UCSD-AML1 (cell line): ENCODE measurements at regions not wholly inside any gene's neighbourhood (a gene's known extent, or its start where the extent isn't known, plus 50 kb on each side); places are given as distances from the start of the nearest gene placed in this dataset.
A peak's percentile ranks its signal among the peaks of the same experiment; 100 is the strongest.

Experiments used
- DNase-seq: peaks from one replicate; lab custom pipeline; 2025; ENCODE audit not compliant: unreplicated experiment; lab: John Stamatoyannopoulos, UW

DNA sequence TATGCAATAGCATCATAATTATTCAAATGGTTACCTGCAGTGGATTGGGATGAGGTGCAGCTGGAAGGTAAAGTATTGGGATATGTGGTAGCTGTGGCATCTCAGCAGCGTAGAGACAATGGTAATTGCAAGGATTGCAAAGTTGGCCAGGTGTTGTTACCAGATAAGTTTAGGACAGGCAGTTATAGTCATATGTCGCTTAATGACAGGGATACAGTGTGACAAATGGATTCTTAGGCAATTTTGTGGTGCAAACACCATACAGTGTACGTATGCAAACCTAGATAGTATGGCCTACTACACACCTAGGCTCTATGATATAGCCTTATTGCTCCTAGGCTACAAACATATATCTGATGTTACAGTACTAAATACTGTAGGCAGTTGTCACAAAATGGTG, 163.5 kb upstream of the LYZL2 start:
- no peak for DNase-seq

DNA sequence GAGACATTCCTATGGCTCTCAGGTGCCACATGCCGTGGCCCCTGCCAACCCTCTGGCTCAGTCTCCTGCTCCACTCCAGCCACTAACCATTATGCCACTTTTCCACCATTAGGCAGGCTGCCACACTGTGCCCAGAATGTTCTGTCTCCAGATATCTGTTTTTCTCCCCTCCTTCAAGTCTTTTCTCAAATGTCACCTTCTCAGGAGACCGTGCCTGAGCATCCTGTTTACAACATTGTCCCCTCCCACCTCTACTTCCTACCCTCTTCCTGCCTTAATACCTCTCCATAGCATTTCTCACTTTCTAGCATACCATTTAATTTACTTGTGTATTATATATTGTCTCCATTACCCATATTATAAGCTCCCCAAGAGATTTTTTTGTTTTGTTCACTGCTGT, 162.5 kb upstream of the LYZL2 start:
- no peak for DNase-seq

DNA sequence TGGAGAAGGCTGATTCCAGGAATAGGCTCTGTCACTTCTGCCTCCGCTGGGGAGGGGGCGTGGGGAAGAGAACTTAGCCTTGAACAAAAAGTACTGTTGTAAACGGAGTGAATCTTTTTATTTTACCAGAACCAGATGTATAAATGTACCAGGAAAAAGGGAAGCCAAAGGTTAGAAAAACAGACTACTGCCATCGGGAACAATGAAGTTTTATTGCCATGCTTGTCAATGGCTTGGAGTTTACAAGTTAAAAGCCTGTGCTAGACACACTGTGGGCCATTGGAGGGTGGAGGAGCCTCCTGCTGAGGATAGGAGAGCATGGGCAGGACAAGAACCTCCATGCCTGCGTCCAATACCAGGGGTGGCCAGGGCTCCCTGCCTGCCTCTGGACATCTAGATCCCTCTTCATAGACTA, 161.7 kb upstream of the LYZL2 start:
- no peak for DNase-seq

DNA sequence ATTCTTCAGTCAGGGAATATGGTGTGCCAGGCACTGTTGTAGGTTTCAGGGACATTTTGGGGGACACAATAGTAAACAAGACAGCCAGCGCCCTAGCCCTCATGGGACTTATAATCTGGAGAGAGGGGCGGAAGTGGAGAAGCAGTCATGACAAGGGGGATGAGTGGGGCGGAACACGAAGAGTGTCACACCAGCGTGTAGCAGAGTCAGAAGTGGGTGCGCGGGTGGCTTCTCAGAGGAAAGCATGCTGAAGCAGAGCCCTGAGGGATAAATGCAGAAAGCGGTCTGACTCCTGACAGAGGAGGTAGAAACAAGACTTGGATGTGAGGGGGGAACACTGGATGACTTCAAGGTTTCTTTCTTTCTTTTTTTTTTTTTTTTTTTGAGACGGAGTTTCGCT, 160.3 kb upstream of the LYZL2 start:
- DNase-seq = no peak

DNA sequence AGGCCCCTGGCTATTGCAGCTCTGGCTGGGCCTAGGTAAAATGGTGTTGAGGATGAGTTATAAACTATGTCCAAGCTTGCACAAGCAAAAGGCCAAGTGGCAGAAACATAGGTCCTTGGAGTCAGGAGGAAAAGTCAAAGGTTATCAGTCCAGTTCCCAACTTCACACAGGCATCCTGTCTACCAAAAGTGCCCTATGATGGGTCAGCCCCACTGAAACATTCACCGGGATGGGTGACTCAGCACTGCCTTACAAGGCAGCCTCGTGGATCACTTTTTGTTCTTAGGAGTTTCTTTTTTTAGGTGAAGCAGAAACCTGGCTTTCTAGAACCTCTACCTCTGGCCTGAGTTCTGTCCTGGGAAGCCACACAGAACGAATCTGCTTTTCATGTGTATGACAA, 158.8 kb upstream of the LYZL2 start:
- no peak for DNase-seq

DNA sequence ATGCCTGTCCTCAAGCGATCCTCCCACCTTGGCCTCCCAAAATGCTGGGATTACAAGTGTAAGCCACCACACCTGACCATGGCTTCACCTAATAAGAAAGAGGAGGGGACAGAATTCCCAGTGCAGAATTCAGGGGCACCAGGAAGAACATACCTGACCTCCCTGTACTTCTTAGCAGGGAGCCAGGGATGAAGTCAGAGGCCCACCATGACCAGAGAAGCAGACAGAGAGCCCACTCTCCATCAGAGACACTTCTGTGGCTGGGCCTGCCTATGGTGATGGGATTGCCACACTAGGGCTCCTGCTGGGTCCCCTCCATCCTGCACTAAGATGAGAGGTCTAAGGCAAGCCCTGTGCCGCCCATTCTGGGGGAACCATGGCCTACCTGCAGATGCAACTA, 157.4 kb upstream of the LYZL2 start:
- no peak for DNase-seq

DNA sequence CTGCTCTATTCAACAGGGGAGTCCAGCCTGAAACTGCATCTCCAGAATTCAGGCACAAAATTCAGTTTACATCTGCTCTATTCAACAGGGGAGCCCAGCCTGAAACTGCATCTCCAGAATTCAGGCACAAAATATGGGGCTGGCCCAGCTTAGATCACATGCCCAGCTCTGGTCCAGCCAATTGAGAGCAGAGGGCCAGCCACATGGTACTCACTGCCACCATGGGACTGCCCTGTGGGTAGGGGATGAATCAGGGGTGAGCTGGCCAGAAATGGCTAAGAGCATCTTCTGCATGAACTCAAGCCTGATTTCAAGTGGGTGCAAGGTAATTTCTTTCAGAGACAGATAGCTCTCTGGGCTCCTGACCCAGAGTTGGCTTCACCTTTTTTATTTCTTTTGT, 156.6 kb upstream of the LYZL2 start:
- DNase-seq = no peak

DNA sequence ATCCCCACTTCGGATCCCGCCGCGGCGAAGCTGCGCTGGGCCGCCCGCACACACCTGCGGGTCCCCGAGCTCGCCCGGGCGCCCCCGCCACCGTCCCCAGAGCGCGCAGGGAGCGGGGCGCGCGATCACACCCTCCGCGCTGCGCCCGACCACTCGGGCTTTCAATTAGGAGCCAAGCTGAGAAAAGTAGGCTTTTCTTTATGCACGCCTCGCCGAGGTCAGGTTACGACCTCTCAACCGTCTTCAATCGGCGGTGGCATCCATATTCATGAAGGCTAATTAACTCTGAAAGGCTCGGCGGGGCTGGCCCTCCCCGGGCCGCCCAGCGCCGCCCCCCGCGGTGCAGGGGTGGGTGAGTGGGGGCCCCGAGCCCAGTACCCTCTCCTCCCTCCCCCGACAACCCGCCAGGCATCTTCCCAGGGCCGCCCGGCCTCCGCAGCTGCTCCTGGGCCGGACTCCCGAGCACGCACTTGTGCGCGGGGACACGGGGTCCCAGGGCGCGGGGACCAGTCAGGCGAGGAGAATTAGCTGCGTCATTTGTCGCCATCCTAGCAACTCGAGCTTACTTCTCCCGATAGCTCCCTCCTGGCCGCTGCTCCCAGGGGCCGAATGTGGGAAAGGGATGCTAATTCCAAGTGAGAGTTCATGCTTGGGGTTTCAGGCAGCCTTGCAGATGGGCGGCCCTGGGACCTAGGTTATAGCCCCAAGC, 155.5 kb upstream of the LYZL2 start:
- DNase-seq = no peak

DNA sequence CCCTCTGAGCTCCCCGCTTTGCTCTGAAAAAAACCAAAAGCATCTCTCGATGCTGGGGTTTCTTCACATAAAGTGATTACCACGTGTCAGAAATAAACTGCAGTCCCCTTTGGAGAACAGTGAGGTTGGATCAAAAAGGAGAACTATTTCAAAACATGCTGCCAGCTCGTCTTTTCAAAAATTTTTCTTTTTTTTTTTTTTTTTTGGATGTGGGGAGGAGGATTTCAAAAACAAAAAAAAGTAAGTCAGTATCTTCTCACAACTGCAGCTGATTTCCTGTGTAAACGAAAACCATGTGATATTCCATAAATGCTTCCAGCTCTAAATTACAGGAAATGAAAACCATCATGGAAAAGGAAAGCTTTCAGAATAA, 155.0 kb upstream of the LYZL2 start:
- no peak for DNase-seq

DNA sequence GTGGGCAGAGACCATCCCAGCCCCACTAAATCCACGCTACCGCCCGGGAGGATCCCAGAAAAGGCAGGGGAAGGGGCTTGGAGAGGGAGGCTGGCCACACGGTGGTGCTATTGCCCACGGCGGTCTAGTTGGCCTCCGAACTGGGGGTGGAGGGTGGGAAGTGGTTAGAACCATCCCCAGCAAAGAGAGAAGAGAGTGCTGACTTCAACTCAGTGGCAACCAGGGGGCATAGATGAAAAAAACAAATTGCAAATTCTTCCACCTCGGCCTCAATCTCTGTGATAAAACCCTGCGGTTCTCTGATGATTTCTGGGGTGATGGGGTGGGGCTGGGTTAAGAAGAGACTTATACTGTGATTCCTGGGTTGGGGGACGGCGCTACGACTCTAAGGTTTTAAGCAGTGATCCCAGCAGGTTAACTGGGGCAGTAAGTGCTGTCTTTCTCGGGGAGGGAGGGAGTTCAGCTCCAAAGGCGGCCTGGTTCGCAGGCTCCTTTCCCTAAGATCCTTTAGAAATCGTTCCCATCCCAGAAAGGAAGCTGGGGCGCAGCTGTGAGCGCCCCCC, 154.5 kb upstream of the LYZL2 start:
- peak; percentile 75 for DNase-seq

DNA sequence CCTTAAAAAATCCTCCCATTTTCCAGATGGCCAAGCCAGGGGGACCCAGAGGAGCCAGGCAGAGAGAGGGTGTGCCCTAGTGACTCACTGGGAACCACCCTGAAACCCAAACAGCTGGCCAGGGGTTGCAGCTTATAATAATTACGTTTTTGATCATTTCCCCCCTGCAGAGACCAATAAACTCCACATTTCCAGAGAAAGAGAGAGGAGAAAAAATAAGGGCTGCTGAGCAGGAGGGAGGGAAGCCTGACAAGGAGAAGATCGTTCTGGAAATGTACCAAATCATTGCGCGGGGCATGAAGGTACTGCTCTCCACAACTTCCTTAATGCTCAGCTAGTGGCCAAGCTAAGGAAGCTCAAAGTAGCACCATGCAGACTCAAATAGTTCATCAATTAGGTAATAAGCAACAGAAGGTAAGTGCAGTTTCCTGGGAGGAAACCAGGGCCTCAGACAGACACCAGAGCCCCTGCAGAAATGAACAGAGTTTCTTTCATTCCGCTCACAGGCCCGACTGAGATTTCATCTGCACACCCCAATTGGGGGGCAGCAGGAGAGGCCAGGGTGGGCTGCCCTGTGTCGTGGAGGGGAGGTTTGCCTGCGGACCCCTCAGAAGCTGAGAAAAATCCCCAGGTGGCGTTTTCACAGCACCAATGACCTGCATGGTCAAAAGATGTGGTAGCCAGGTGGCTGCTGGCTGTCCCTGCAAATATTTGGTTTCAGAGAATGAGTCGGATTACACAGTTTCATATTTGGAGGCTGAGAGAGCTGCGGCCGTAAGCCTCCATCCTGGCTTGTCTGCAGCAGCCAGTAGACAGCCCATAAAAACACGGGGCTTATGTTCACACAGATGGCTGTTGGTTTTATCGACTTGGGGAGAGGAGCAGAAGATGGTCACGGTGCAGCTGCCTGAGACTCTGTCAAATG, 153.2 kb upstream of the LYZL2 start:
- peak; percentile 22 for DNase-seq

DNA sequence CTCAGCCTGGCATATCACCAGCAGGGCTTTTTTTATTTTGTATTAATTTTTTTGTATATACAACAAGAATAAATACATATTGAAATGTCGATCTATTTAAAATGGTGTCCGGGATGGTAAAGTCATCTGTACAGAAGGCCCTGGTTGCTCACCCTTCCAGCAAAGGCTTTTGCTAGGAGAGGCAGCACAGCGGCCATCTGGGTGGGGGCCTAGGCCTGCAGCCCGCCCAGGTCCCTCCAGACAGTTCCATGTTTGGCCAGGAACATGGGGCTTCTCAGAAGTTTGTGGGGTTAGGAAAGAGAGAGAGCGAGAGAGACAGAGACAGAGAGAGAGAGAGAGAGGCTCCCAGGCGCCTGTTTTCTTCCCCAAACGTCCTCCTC, 152.6 kb upstream of the LYZL2 start:
- no peak for DNase-seq

DNA sequence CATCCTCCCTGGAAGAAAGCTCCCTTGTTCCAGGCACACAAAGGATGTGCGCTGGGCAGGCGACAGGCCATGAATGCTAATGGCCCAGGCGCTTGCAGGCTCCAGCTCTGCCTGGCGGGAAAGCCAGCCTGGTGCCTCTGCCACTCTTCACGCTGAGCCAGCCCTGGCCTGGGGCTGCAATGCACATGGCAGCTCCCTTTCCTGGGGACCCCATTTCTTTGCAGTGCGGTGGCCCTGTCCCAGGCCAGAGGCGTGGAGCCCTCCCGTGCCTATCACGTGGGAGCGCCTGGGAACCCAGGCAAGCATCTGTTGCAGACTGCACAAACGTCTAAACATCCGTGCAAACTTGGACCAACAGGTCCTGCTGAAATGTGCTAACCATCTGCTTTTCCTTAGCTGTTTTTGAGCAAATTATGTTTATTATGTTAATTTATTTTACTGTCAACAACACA, 152.1 kb upstream of the LYZL2 start:
- DNase-seq = no peak

DNA sequence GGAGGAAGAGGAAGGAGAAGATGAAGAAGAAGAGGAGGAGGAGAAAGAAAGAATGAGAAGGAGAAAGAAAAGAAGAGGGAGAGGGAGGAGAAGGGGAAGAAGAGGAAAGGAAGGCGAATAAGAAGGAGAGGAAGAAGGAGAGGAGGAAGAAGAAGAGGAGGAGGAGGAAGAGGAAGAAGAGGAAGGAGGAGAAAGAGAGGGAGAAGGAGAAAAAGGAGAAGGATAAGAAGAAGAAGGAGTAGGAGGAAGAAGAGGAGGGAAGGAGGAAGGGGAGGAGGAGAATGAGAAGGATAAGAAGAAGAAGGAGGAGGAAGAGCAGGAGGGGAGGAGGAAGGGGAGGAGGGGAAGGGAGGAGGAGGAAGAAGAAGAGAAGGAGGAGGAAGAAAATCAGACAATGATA, 149.2 kb upstream of the LYZL2 start:
- no peak for DNase-seq

DNA sequence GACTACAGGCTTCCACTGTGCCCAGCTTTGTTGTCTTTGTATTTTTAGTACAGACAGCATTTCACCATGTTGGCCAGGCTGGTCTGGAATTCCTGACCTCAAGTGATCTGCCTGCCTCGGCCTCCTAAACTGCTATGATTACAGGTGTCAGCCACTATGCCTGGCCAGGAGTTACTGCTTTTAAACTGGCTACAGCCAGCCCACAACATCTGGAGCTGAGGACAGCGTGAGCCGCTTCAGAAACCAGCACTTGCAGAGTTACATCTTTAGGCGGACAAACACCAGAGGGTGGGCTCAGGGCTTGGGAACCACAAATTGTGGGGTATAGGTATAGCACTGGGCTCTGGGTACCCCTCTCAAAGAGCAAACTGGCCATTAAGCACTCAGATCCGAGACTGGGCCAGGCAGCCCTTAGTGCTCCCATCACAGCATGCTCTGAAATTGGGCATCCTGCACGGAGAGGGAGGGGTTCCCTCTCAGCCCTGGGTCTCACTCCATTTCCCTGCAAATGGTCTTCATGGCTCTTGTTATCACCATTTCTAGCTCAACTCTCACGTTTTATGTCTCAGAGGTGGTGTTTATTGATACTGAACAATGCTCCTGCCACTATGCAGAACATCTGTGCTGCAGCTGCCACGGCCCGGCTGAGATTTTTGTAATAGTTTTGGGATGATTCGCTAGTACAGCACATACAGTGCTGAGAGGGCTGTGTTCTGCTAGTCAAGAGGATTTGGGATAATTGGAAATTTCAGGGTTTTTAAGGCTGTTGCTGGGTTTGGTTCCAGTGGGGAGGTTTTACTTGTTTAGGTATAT, 146.4 kb upstream of the LYZL2 start:
- no peak for DNase-seq

DNA sequence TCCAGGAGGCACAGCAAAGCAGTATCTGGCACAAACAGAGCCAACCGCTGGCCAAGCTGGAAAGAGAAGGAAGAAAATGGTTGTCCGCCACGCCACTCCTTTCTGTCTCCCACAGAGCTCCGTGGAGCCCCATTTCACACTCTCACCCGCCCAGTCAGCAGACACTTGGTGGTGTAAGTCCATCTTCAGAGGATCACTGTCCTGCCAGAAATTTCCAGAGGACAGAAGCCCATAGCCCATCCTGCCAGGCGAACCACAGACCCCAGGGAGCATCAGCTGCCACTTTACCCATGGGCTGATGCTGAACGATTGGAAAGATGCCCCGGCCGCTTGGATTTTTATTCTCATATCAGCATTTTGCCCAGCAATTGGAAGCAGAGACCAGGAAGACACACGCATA, 144.7 kb upstream of the LYZL2 start:
- DNase-seq = no peak

DNA sequence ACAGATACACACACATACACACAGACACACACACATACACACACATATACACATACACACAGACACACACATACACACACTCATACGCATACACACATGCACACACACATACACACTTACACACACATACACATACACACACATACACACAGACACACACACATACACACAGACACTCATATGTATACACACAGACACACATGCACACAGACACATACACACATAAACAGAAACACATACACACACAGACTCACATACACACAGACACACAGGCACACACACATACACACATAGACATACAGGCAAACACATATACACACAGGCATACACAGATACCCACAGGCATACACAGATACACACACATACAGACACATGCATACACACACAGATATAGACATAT, 143.9 kb upstream of the LYZL2 start:
- no peak for DNase-seq

DNA sequence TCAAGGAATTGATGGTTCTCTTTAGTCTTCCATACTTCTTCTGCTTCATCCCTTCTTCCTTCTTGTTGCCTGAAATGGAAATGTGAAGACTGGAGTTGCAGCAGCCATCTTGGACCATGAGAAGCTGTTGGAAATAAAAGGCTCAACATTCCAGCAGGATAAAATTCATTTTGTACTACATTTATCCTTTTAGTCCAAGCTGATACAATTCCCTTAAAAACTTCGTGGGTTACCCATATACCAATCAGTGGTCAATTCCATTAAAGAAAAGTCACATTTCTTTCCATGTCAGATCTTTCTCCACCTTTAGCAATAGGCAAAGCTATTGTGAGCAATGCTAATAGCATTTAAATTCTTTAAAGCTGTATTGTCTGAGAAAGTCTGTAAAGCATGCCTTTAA, 141.3 kb upstream of the LYZL2 start:
- no peak for DNase-seq

DNA sequence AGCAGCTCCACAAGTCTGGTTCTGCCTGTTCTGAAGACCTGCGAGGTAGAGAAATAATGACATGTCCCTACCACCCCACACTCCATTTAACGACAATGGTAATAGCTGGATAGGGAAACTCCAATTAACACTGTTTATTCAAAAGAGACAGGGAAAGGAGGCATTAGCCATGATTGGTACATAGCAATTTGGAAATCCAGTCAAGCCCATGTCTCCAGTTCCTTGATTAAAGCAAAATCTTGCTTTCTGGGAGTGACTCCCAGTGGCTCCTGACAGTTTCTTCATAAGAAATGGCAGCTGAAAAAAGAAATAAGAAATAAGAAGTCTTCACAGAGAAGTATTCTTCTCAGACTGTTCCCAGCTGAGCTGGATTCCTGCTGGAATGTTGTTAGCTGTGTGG, 140.7 kb upstream of the LYZL2 start:
- no peak for DNase-seq

DNA sequence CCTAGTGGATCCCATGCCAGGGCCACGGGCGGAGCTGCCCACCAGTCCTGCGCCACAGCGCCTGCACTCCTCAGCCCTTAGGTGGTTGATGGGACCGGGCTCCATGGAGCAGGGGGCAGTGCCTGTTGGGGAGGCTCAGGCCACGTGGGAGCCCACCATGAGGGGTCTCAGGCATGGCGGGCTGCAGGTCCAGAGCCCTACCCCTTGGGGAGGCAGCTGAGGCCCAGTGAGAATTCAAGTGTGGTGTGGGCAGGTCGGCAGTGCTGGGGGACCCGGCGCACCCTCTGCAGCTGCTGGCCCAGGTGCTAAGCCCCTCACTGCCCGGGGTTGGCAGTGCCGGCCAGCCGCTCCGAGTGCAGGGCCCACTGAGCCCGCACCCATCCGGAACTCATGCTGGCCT, 139.8 kb upstream of the LYZL2 start:
- no peak for DNase-seq

DNA sequence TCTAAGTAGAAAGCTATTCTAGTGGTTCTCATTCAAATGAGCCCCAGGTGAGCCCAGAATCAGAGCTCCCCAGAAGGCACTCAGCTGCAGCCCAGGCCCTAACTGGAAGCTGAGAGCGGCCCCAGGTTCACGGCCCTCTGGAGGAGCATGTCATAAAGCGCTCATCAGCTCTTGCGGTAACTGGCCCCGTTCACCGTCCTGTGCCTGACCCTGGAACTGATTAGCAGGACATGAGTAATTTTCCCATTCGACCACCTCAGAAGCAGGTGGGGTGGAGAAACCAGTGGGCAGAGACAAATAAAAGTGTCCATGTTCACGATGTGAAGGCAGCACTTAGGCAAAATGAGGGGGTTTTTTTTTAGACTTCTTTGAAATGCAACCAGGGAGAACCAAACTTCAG, 136.1 kb upstream of the LYZL2 start:
- DNase-seq = no peak
